ENCODE measurements at regions not wholly inside any gene's neighbourhood (a gene's known extent, or its start where the extent isn't known, plus 50 kb on each side); places are given as distances from the start of the nearest gene placed in this dataset.

- no peak for DNase-seq (ENCODE audit: low spot score)
- H3K9me3 Mint-ChIP-seq (ENCODE audit: unreplicated experiment): no peaks in the 10 kb centered on the region
- peaks cover 9% of the 10 kb centered on the region for H3K4me1 Mint-ChIP-seq (ENCODE audit: unreplicated experiment)
- no peak overlapping the region for H3K4me3 Mint-ChIP-seq (ENCODE audit: unreplicated experiment)
- no peak overlapping the region for H3K27ac Mint-ChIP-seq (ENCODE audit: unreplicated experiment)
- no peaks in the 10 kb centered on the region for H3K27me3 Mint-ChIP-seq (ENCODE audit: unreplicated experiment)
- no peak for TF ChIP-seq CTCF (IDR thresholded peaks at IDR 0.05; ENCODE audit: unreplicated experiment)
- no peaks in the 10 kb centered on the region for H3K36me3 Mint-ChIP-seq (ENCODE audit: low read depth, unreplicated experiment)
These were observed 52.5 kb upstream of the RPL34 start for GRCh38 chr4:108567831-108568230.

- H3K4me3 Mint-ChIP-seq (ENCODE audit: unreplicated experiment): no peak overlapping the region
- H3K27ac Mint-ChIP-seq (ENCODE audit: unreplicated experiment): peak overlapping the region; percentile 98
- H3K27me3 Mint-ChIP-seq (ENCODE audit: unreplicated experiment): peaks cover 4% of the 10 kb centered on the region
- no peaks in the 10 kb centered on the region for H3K36me3 Mint-ChIP-seq (ENCODE audit: low read depth, unreplicated experiment)
- no peak for TF ChIP-seq CTCF (IDR thresholded peaks at IDR 0.05; ENCODE audit: unreplicated experiment)
- no peaks in the 10 kb centered on the region for H3K9me3 Mint-ChIP-seq (ENCODE audit: unreplicated experiment)
- no peak for DNase-seq (ENCODE audit: low spot score)
- peaks cover 37% of the 10 kb centered on the region for H3K4me1 Mint-ChIP-seq (ENCODE audit: unreplicated experiment)
These were observed 59.3 kb upstream of the RPL34 start for GRCh38 chr4:108561116-108561515.

GRCh38 chr4:108560616-108561015 lies 59.8 kb upstream of the RPL34 start:
- no peak for TF ChIP-seq CTCF (IDR thresholded peaks at IDR 0.05; ENCODE audit: unreplicated experiment)
- Mint-ChIP-seq H3K4me3 (ENCODE audit: unreplicated experiment) (no peak overlapping the region), H3K27me3 (ENCODE audit: unreplicated experiment) (peaks cover 4% of the 10 kb centered on the region), H3K27ac (ENCODE audit: unreplicated experiment) (peak overlapping the region; percentile 98), H3K36me3 (ENCODE audit: low read depth, unreplicated experiment) (no peaks in the 10 kb centered on the region), H3K4me1 (ENCODE audit: unreplicated experiment) (peaks cover 37% of the 10 kb centered on the region), H3K9me3 (ENCODE audit: unreplicated experiment) (no peaks in the 10 kb centered on the region)
- peak; percentile 42 for DNase-seq (ENCODE audit: low spot score)

- Mint-ChIP-seq H3K4me3 (ENCODE audit: unreplicated experiment) (no peak overlapping the region), H3K36me3 (ENCODE audit: low read depth, unreplicated experiment) (no peaks in the 10 kb centered on the region), H3K9me3 (ENCODE audit: unreplicated experiment) (no peaks in the 10 kb centered on the region), H3K4me1 (ENCODE audit: unreplicated experiment) (peaks cover 33% of the 10 kb centered on the region), H3K27ac (ENCODE audit: unreplicated experiment) (peak overlapping the region; percentile 98), H3K27me3 (ENCODE audit: unreplicated experiment) (peaks cover 4% of the 10 kb centered on the region)
- DNase-seq (ENCODE audit: low spot score): no peak
- TF ChIP-seq CTCF (IDR thresholded peaks at IDR 0.05; ENCODE audit: unreplicated experiment): no peak
These were observed 60.5 kb upstream of the RPL34 start for GRCh38 chr4:108559911-108560310.

- no peak overlapping the region for H3K27ac Mint-ChIP-seq (ENCODE audit: unreplicated experiment)
- no peaks in the 10 kb centered on the region for H3K9me3 Mint-ChIP-seq (ENCODE audit: unreplicated experiment)
- DNase-seq (ENCODE audit: low spot score): no peak
- no peak for TF ChIP-seq CTCF (IDR thresholded peaks at IDR 0.05; ENCODE audit: unreplicated experiment)
- H3K36me3 Mint-ChIP-seq (ENCODE audit: low read depth, unreplicated experiment): no peaks in the 10 kb centered on the region
- H3K4me3 Mint-ChIP-seq (ENCODE audit: unreplicated experiment): no peak overlapping the region
- H3K27me3 Mint-ChIP-seq (ENCODE audit: unreplicated experiment): peaks cover 4% of the 10 kb centered on the region
- peaks cover 28% of the 10 kb centered on the region for H3K4me1 Mint-ChIP-seq (ENCODE audit: unreplicated experiment)
These were observed 61.1 kb upstream of the RPL34 start for GRCh38 chr4:108559068-108559793.
